NCI-H2227 (cell line): ENCODE measurements at regions not wholly inside any gene's neighbourhood (a gene's known extent, or its start where the extent isn't known, plus 50 kb on each side); places are given as distances from the start of the nearest gene placed in this dataset.
"Not testable (repeated sequence)": the region's sequence is repeated elsewhere in the genome, so short reads cannot be mapped to it uniquely, and the experiment has no call there.

Source experiments
- DNase-seq: peaks from one replicate; lab custom pipeline; 2025; ENCODE audit not compliant: unreplicated experiment; lab: John Stamatoyannopoulos, UW

GRCh38 chr20:22844959-22845358 is 190.2 kb upstream of the SSTR4 start:
- DNase-seq = no peak

- DNase-seq = no peak
These were observed 188.2 kb upstream of the SSTR4 start for GRCh38 chr20:22846863-22847262.

GRCh38 chr20:22848364-22848763 is 186.7 kb upstream of the SSTR4 start:
- DNase-seq = no peak

- not testable (repeated sequence) for DNase-seq
These were observed 183.3 kb upstream of the SSTR4 start for GRCh38 chr20:22851679-22852346.

- no peak for DNase-seq
These were observed 173.7 kb upstream of the SSTR4 start for GRCh38 chr20:22861231-22861980.

GRCh38 chr20:22861990-22862389 is 173.1 kb upstream of the SSTR4 start:
- no peak for DNase-seq

- DNase-seq = no peak
These were observed 172.4 kb upstream of the SSTR4 start for GRCh38 chr20:22862671-22863230.

GRCh38 chr20:22863826-22864225 is 171.3 kb upstream of the SSTR4 start:
- no peak for DNase-seq

- DNase-seq = no peak
These were observed 168.2 kb upstream of the SSTR4 start for GRCh38 chr20:22866812-22867341.

GRCh38 chr20:22878166-22878565 is 156.9 kb upstream of the SSTR4 start:
- DNase-seq = no peak

GRCh38 chr20:22880277-22880676 is 154.8 kb upstream of the SSTR4 start:
- no peak for DNase-seq

GRCh38 chr20:22887796-22888195 is 147.3 kb upstream of the SSTR4 start:
- no peak for DNase-seq

- no peak for DNase-seq
These were observed 144.4 kb upstream of the SSTR4 start for GRCh38 chr20:22890594-22891300.

GRCh38 chr20:22901164-22901563 is 133.9 kb upstream of the SSTR4 start:
- DNase-seq = no peak

- no peak for DNase-seq
These were observed 133.2 kb upstream of the SSTR4 start for GRCh38 chr20:22901921-22902320.

GRCh38 chr20:22904386-22904785 is 130.7 kb upstream of the SSTR4 start:
- DNase-seq = no peak

- DNase-seq = no peak
These were observed 130.2 kb upstream of the SSTR4 start for GRCh38 chr20:22904905-22905304.

- no peak for DNase-seq
These were observed 129.5 kb upstream of the SSTR4 start for GRCh38 chr20:22905658-22906057.

GRCh38 chr20:22908437-22908836 is 126.7 kb upstream of the SSTR4 start:
- DNase-seq = no peak

GRCh38 chr20:22908944-22909343 is 126.2 kb upstream of the SSTR4 start:
- DNase-seq = no peak

- DNase-seq = no peak
These were observed 125.7 kb upstream of the SSTR4 start for GRCh38 chr20:22909436-22909835.
